Neural cell (in vitro differentiated cells): ENCODE measurements at regions not wholly inside any gene's neighbourhood (a gene's known extent, or its start where the extent isn't known, plus 50 kb on each side); places are given as distances from the start of the nearest gene placed in this dataset.

ENCODE experiments used
- H2AFZ ChIP-seq: fragments of 200-600, 300-800 bp; sonication (generic), shearing (Covaris generic); 2 replicates; pipeline ENCODE4 v1.6.0; 2014; ENCODE audit warnings: low read depth, mild to moderate bottlenecking, antibody characterized with exemption, low read length, moderate library complexity
- H3F3A ChIP-seq: fragments of 200-600 bp; shearing (Covaris generic); 2 replicates; pipeline ENCODE4 v1.6.1; 2016; ENCODE audit warnings: mild to moderate bottlenecking, moderate library complexity, mixed read lengths, antibody characterized with exemption, low read length; ENCODE audit not compliant: insufficient read depth, poor library complexity, severe bottlenecking
- H3K27ac ChIP-seq: fragments of 200-600, 300-800 bp; sonication (generic), shearing (Covaris generic); 2 replicates; pipeline ENCODE4 v1.5.1; 2014; ENCODE audit warnings: mild to moderate bottlenecking, low read length, moderate library complexity
- H3K27me3 ChIP-seq: fragments of 300-800, 200-600 bp; sonication (generic), shearing (Covaris generic); 2 replicates; pipeline ENCODE4 v1.6.0; 2014; ENCODE audit warnings: mild to moderate bottlenecking, low read depth, low read length, moderate library complexity; ENCODE audit not compliant: insufficient read depth
- H3K36me3 ChIP-seq: fragments of 300-800, 200-600 bp; sonication (generic), shearing (Covaris generic); 2 replicates; pipeline ENCODE4 v1.5.1; 2014; ENCODE audit warnings: mild to moderate bottlenecking, antibody characterized with exemption, low read length, moderate library complexity; ENCODE audit not compliant: insufficient read depth
- H3K4me2 ChIP-seq: fragments of 300-800, 200-600 bp; sonication (generic), shearing (Covaris generic); 2 replicates; pipeline ENCODE4 v1.6.0; 2014; ENCODE audit warnings: mild to moderate bottlenecking, low read length
- H3K4me3 ChIP-seq: fragments of 300-800, 200-600 bp; sonication (generic), shearing (Covaris generic); 2 replicates; pipeline ENCODE4 v1.5.1; 2014; ENCODE audit warnings: mild to moderate bottlenecking, low read length, moderate library complexity
- H3K79me2 ChIP-seq: fragments of 200-600 bp; shearing (Covaris generic); replicated peaks from 2 replicates; pipeline ENCODE4 v1.6.0; 2014; ENCODE audit warnings: mild to moderate bottlenecking, low read length, moderate library complexity; ENCODE audit not compliant: insufficient read depth
- H3K9ac ChIP-seq: fragments of 300-800, 200-600 bp; sonication (generic), shearing (Covaris generic); 2 replicates; pipeline ENCODE4 v1.6.1; 2016; ENCODE audit warnings: mild to moderate bottlenecking, low read length, mixed read lengths
- H3K9me2 ChIP-seq: fragments of 200-600 bp; shearing (Covaris generic); 2 replicates; pipeline ENCODE4 v1.6.1; 2016; ENCODE audit warnings: mild to moderate bottlenecking, low read length, mixed read lengths; ENCODE audit not compliant: insufficient read depth
- H3K9me3 ChIP-seq: fragments of 200-600, 300-800 bp; sonication (generic), shearing (Covaris generic); 2 replicates; pipeline ENCODE4 v1.6.1; 2016; ENCODE audit warnings: mild to moderate bottlenecking, mixed run types, low read length, moderate library complexity, mixed read lengths
- H4K20me1 ChIP-seq: fragments of 200-600 bp; shearing (Covaris generic); 2 replicates; pipeline ENCODE4 v1.6.1; 2016; ENCODE audit warnings: mild to moderate bottlenecking, mixed run types; ENCODE audit not compliant: insufficient read depth
- EP300 ChIP-seq: fragments of 450-650 bp; conservative IDR thresholded peaks from 2 replicates; pipeline ENCODE4 v1.6.1; 2014; ENCODE audit warnings: antibody characterized with exemption, mild to moderate bottlenecking, moderate library complexity; ENCODE audit not compliant: poor library complexity, severe bottlenecking
- EZH2 ChIP-seq: fragments of 200-600, 300-800 bp; shearing (Covaris generic), sonication (generic); IDR thresholded peaks from 2 replicates; pipeline ENCODE4 v1.6.1; 2014; ENCODE audit warnings: antibody characterized with exemption, low read length, borderline replicate concordance, mild to moderate bottlenecking; ENCODE audit not compliant: insufficient read depth, poor library complexity, severe bottlenecking
- MXI1 ChIP-seq: fragments of 450-650 bp; conservative IDR thresholded peaks from 2 replicates; pipeline ENCODE4 v1.6.1; 2014; ENCODE audit warnings: antibody characterized with exemption, mild to moderate bottlenecking; ENCODE audit not compliant: poor library complexity, severe bottlenecking
- POLR2AphosphoS5 ChIP-seq: IDR thresholded peaks from 2 replicates; pipeline ENCODE4 v1.6.1; 2012
- RAD21 ChIP-seq: fragments of 450-650 bp; conservative IDR thresholded peaks from 2 replicates; pipeline ENCODE4 v1.6.1; 2014; ENCODE audit warnings: antibody characterized with exemption, mild to moderate bottlenecking, moderate library complexity
- REST ChIP-seq: IDR thresholded peaks from 2 replicates; pipeline ENCODE4 v1.6.1; 2012; ENCODE audit warnings: borderline replicate concordance
- SMC3 ChIP-seq: fragments of 450-650 bp; conservative IDR thresholded peaks from 2 replicates; pipeline ENCODE4 v1.6.1; 2014; ENCODE audit warnings: antibody characterized with exemption, mild to moderate bottlenecking, moderate library complexity; ENCODE audit not compliant: poor library complexity
- TAF1 ChIP-seq: IDR thresholded peaks from 2 replicates; pipeline ENCODE4 v1.6.1; 2012; ENCODE audit warnings: low read depth
- TF ChIP-seq, protein P1 (sequence below): fragments of 450-650 bp; IDR thresholded peaks from 2 replicates; pipeline ENCODE4 v1.5.1; 2014; ENCODE audit warnings: antibody characterized with exemption, mild to moderate bottlenecking, moderate library complexity; ENCODE audit not compliant: poor library complexity, severe bottlenecking

- H3K4me3 ChIP-seq = no peak overlapping the region
- no peaks in the 10 kb centered on the region for H3K36me3 ChIP-seq
- no peak overlapping the region for H3K9ac ChIP-seq
- no peak overlapping the region for H3K4me2 ChIP-seq
- H3K27me3 ChIP-seq = no peaks in the 10 kb centered on the region
- no peaks in the 10 kb centered on the region for H4K20me1 ChIP-seq
- H3K9me2 ChIP-seq = no peaks in the 10 kb centered on the region
- no peaks in the 10 kb centered on the region for H3F3A ChIP-seq
- TF ChIP-seq REST (no peak), RAD21 (no peak), SMC3 (no peak), POLR2AphosphoS5 (no peak), EZH2 (no peak), EP300 (no peak), MXI1 (no peak), TAF1 (no peak)
- TF ChIP-seq, protein P1, sequence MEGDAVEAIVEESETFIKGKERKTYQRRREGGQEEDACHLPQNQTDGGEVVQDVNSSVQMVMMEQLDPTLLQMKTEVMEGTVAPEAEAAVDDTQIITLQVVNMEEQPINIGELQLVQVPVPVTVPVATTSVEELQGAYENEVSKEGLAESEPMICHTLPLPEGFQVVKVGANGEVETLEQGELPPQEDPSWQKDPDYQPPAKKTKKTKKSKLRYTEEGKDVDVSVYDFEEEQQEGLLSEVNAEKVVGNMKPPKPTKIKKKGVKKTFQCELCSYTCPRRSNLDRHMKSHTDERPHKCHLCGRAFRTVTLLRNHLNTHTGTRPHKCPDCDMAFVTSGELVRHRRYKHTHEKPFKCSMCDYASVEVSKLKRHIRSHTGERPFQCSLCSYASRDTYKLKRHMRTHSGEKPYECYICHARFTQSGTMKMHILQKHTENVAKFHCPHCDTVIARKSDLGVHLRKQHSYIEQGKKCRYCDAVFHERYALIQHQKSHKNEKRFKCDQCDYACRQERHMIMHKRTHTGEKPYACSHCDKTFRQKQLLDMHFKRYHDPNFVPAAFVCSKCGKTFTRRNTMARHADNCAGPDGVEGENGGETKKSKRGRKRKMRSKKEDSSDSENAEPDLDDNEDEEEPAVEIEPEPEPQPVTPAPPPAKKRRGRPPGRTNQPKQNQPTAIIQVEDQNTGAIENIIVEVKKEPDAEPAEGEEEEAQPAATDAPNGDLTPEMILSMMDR = no peak
- no peaks in the 10 kb centered on the region for H3K9me3 ChIP-seq
- H3K27ac ChIP-seq = peak overlapping the region; percentile 44
- H2AFZ ChIP-seq = no peak overlapping the region
- no peaks in the 10 kb centered on the region for H3K79me2 ChIP-seq
Observed at GRCh38 chr10:78649429-78649828, 419.3 kb upstream of the ZMIZ1 start.

- Histone ChIP-seq H3K9me3 (no peaks in the 10 kb centered on the region), H3K4me2 (no peak overlapping the region), H3F3A (no peaks in the 10 kb centered on the region), H2AFZ (no peak overlapping the region), H4K20me1 (no peaks in the 10 kb centered on the region), H3K4me3 (no peak overlapping the region), H3K27me3 (no peaks in the 10 kb centered on the region), H3K27ac (peak overlapping the region; percentile 44), H3K9ac (no peak overlapping the region), H3K79me2 (no peaks in the 10 kb centered on the region), H3K9me2 (no peaks in the 10 kb centered on the region), H3K36me3 (no peaks in the 10 kb centered on the region)
- TF ChIP-seq REST (no peak), MXI1 (no peak), RAD21 (no peak), SMC3 (no peak), EP300 (no peak), EZH2 (no peak), TAF1 (no peak), POLR2AphosphoS5 (no peak)
- TF ChIP-seq, protein P1 = no peak
Observed at GRCh38 chr10:78650122-78650521, 418.6 kb upstream of the ZMIZ1 start.
